ENCODE measurements at regions not wholly inside any gene's neighbourhood (a gene's known extent, or its start where the extent isn't known, plus 50 kb on each side); places are given as distances from the start of the nearest gene placed in this dataset.

DNA sequence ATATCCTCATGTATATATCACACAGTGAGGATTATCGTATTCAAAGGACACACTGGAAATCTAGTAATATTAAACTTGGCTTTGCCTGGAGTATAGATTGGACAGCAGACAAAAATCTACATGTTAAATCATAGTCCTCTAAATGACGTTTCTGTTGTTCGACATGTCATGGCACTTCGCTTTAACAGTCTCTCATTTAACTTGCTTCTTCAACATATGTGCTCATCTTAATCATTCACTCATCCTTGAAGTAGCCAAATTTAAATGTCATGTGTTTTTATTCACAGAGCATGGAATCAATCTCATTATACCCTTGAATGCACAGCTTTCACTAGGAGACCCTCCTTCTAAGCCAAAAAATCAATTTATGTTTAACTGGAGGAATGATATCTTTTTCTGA is 417.0 kb upstream of the CNTN6 start:
- Histone ChIP-seq H3K27me3 (ENCODE audit: control insufficient read depth, insufficient read depth, low read length) (no peaks in the 10 kb centered on the region), H3K9me3 (ENCODE audit: control insufficient read depth, insufficient read depth, low read depth, low read length) (no peaks in the 10 kb centered on the region), H3K36me3 (ENCODE audit: control insufficient read depth, insufficient read depth, low read length) (no peaks in the 10 kb centered on the region), H3K4me3 (ENCODE audit: low read depth in 2 of 2, low read length in 2 of 2) (no peak overlapping the region), H3K4me1 (ENCODE audit: control insufficient read depth, insufficient read depth, low read length) (no peaks in the 10 kb centered on the region), H3K27ac (ENCODE audit: low read length) (no peak overlapping the region)
- in situ Hi-C loops (cut with HindIII; ENCODE audit: low pct_unique_long_range_greater_than_20kb, low sequenced_read_pairs) (no loop called here), intact Hi-C loops (cut with micrococcal nuclease; ENCODE audit: unreplicated experiment) (no loop called here)
- no TSS peak for BruUV-seq (replicated peaks)
- no peak for ATAC-seq
- ChIA-PET POLR2A (no interaction called here), CTCF (no interaction called here)
- no peak for TF ChIP-seq POLR2AphosphoS5 (IDR thresholded peaks at IDR 0.05; ENCODE audit: low read depth, low read length)
- TF ChIP-seq TCF7L2 (IDR thresholded peaks at IDR 0.05; ENCODE audit: low read depth, low read length): no peak
- TF ChIP-seq, protein P1, sequence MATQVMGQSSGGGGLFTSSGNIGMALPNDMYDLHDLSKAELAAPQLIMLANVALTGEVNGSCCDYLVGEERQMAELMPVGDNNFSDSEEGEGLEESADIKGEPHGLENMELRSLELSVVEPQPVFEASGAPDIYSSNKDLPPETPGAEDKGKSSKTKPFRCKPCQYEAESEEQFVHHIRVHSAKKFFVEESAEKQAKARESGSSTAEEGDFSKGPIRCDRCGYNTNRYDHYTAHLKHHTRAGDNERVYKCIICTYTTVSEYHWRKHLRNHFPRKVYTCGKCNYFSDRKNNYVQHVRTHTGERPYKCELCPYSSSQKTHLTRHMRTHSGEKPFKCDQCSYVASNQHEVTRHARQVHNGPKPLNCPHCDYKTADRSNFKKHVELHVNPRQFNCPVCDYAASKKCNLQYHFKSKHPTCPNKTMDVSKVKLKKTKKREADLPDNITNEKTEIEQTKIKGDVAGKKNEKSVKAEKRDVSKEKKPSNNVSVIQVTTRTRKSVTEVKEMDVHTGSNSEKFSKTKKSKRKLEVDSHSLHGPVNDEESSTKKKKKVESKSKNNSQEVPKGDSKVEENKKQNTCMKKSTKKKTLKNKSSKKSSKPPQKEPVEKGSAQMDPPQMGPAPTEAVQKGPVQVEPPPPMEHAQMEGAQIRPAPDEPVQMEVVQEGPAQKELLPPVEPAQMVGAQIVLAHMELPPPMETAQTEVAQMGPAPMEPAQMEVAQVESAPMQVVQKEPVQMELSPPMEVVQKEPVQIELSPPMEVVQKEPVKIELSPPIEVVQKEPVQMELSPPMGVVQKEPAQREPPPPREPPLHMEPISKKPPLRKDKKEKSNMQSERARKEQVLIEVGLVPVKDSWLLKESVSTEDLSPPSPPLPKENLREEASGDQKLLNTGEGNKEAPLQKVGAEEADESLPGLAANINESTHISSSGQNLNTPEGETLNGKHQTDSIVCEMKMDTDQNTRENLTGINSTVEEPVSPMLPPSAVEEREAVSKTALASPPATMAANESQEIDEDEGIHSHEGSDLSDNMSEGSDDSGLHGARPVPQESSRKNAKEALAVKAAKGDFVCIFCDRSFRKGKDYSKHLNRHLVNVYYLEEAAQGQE (IDR thresholded peaks at IDR 0.05; ENCODE audit: insufficient read depth in 1 of 2, low read depth in 2 of 2, low read length in 1 of 2): no peak
- no peak for TF ChIP-seq SIN3A (IDR thresholded peaks at IDR 0.05; ENCODE audit: borderline replicate concordance, insufficient read depth, low read depth, low read length)
- TF ChIP-seq, protein P2, sequence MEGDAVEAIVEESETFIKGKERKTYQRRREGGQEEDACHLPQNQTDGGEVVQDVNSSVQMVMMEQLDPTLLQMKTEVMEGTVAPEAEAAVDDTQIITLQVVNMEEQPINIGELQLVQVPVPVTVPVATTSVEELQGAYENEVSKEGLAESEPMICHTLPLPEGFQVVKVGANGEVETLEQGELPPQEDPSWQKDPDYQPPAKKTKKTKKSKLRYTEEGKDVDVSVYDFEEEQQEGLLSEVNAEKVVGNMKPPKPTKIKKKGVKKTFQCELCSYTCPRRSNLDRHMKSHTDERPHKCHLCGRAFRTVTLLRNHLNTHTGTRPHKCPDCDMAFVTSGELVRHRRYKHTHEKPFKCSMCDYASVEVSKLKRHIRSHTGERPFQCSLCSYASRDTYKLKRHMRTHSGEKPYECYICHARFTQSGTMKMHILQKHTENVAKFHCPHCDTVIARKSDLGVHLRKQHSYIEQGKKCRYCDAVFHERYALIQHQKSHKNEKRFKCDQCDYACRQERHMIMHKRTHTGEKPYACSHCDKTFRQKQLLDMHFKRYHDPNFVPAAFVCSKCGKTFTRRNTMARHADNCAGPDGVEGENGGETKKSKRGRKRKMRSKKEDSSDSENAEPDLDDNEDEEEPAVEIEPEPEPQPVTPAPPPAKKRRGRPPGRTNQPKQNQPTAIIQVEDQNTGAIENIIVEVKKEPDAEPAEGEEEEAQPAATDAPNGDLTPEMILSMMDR (IDR thresholded peaks at IDR 0.05): no peak
- DNase-seq (ENCODE audit: low read depth, low spot score): no peak

DNA sequence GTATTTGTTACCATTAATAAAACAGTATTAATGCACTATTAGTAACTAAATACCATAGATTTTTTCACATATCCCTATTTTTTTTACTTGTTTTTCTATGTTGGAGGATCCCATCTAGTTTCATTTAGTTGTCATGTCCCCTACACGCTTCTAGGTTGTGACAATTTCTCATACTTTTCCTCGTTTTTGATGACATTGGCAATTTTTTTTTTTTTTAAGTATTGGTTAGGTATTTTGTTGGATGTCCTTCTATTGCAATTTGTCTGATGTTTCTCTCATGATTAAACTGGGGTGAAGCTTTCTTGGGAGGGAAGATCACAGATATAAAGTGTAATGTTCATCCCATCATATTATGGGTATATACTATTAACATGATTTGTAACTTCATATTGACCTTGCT is 409.1 kb upstream of the CNTN6 start:
- CTCF ChIA-PET: no interaction called here
- no peaks in the 10 kb centered on the region for H3K4me1 ChIP-seq (ENCODE audit: control insufficient read depth, insufficient read depth, low read length)
- H3K9me3 ChIP-seq (ENCODE audit: control insufficient read depth, insufficient read depth, low read depth, low read length): no peaks in the 10 kb centered on the region
- TF ChIP-seq TCF7L2 (IDR thresholded peaks at IDR 0.05; ENCODE audit: low read depth, low read length) (no peak), POLR2AphosphoS5 (IDR thresholded peaks at IDR 0.05; ENCODE audit: low read depth, low read length) (no peak), SIN3A (IDR thresholded peaks at IDR 0.05; ENCODE audit: borderline replicate concordance, insufficient read depth, low read depth, low read length) (no peak)
- TF ChIP-seq, protein P2 (IDR thresholded peaks at IDR 0.05): no peak
- TF ChIP-seq, protein P1 (IDR thresholded peaks at IDR 0.05; ENCODE audit: insufficient read depth in 1 of 2, low read depth in 2 of 2, low read length in 1 of 2): no peak
- DNase-seq (ENCODE audit: low read depth, low spot score) (no peak), ATAC-seq (no peak)
- in situ Hi-C loops (cut with HindIII; ENCODE audit: low pct_unique_long_range_greater_than_20kb, low sequenced_read_pairs): no loop called here
- intact Hi-C loops (cut with micrococcal nuclease; ENCODE audit: unreplicated experiment): no loop called here
- no peak overlapping the region for H3K27ac ChIP-seq (ENCODE audit: low read length)
- POLR2A ChIA-PET: no interaction called here
- H3K27me3 ChIP-seq (ENCODE audit: control insufficient read depth, insufficient read depth, low read length): no peaks in the 10 kb centered on the region
- no peaks in the 10 kb centered on the region for H3K36me3 ChIP-seq (ENCODE audit: control insufficient read depth, insufficient read depth, low read length)
- no TSS peak for BruUV-seq (replicated peaks)
- no peak overlapping the region for H3K4me3 ChIP-seq (ENCODE audit: low read depth in 2 of 2, low read length in 2 of 2)
